ENCODE measurements at regions not wholly inside any gene's neighbourhood (a gene's known extent, or its start where the extent isn't known, plus 50 kb on each side); places are given as distances from the start of the nearest gene placed in this dataset.

DNA sequence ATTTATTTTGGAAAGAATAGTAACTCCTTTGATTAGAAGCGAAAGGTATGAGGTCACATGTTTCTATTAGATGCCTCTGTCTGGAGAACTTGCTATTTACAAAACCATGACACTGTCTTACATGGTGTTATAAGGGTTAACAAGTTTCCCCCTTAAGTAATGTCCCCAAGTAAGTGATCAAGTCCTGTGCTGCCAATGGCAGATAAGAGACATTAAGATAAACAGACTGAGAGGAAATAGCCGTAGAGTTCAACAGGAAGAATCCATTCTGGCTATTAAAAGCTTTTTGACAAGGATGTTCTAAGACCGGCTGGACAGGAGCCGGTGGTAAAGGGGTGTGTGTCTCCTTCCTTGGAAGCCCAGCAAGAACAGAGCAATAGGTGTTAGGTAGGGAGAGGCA is 257.5 kb downstream of the GADD45G start:
- DNase-seq (peak in 2 of 3 donors; percentile 28 to 35), ATAC-seq (ENCODE audit: insufficient read depth, low FRiP score) (no peak)
- peaks cover 0 to 6% (median 0%) of the 10 kb centered on the region in 4 donors for H3K9me3 ChIP-seq (ENCODE audit: control insufficient read depth in 4 of 4, insufficient read depth in 3 of 4, low read length in 3 of 4)
- TF ChIP-seq, protein P1, sequence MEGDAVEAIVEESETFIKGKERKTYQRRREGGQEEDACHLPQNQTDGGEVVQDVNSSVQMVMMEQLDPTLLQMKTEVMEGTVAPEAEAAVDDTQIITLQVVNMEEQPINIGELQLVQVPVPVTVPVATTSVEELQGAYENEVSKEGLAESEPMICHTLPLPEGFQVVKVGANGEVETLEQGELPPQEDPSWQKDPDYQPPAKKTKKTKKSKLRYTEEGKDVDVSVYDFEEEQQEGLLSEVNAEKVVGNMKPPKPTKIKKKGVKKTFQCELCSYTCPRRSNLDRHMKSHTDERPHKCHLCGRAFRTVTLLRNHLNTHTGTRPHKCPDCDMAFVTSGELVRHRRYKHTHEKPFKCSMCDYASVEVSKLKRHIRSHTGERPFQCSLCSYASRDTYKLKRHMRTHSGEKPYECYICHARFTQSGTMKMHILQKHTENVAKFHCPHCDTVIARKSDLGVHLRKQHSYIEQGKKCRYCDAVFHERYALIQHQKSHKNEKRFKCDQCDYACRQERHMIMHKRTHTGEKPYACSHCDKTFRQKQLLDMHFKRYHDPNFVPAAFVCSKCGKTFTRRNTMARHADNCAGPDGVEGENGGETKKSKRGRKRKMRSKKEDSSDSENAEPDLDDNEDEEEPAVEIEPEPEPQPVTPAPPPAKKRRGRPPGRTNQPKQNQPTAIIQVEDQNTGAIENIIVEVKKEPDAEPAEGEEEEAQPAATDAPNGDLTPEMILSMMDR (IDR thresholded peaks at IDR 0.05; ENCODE audit: control extremely low read depth, extremely low read depth) = no peak
- 27 to 30% methylated on average over 4 of the region's 4 CpGs for WGBS, 2 donors
- H3K4me3 ChIP-seq = no peak overlapping the region
- H3K27me3 ChIP-seq (ENCODE audit: control insufficient read depth in 3 of 3, insufficient read depth in 3 of 3, low read length in 2 of 3) = no peaks in the 10 kb centered on the region
- no peak overlapping the region for H3K27ac ChIP-seq (ENCODE audit: low read depth in 1 of 2, low read length in 1 of 2)
- no peaks in the 10 kb centered on the region for H3K36me3 ChIP-seq (ENCODE audit: control insufficient read depth in 4 of 4, insufficient read depth in 4 of 4, low read length in 4 of 4)
- H3K4me1 ChIP-seq (ENCODE audit: control insufficient read depth in 5 of 5, insufficient read depth in 5 of 5, low read length in 5 of 5) = peaks cover 0 to 33% (median 9%) of the 10 kb centered on the region in 5 donors
- no peak overlapping the region for H3K9ac ChIP-seq (ENCODE audit: insufficient read depth in 1 of 2, low read length in 2 of 2)

DNA sequence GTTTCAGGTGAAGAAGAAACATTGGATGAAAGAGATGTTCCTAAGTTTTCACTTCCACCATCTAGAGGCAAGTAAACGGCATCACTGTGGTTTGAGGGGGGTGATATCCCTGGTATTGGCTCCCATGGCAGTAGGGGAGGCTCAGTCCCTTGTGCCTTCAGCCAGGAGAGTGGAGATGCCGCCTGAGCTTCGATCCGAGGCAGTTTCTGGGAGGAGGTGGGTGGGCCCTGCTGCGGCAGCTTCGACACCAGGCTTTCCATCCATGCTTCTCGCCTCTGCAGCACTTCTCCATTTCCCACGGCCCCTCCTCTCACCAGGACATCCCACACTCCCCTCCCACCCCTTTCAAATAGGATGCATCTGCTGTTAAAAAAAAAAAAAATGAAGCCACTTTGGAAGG is 258.3 kb downstream of the GADD45G start:
- 69 to 76% methylated on average over 8 of the region's 8 CpGs for WGBS, 2 donors
- no peak for DNase-seq

DNA sequence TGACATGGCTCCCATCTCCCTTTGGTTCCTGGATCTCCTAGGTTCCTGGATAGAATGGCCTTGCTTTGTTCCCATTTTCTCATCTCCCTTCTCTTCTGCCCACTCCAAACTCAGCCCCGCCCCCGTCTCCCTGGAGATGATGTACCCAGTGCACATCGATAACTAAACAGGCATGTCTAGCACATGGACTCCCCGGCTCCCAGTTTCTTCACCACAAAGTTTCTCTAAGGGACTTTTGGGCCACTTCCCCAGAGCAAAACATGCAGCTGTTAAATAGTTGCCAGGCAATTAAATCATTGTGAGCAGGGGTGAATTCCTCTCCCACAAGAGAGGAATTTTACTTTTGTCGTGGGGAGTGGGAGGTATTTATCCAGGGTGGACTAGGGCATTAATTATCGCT is 259.0 kb downstream of the GADD45G start:
- Histone ChIP-seq H3K27ac (ENCODE audit: low read depth in 1 of 2, low read length in 1 of 2) (no peak overlapping the region), H3K9me3 (ENCODE audit: control insufficient read depth in 4 of 4, insufficient read depth in 3 of 4, low read length in 3 of 4) (no peaks in the 10 kb centered on the region), H3K4me3 (no peak overlapping the region), H3K9ac (ENCODE audit: insufficient read depth in 1 of 2, low read length in 2 of 2) (no peak overlapping the region), H3K4me1 (ENCODE audit: control insufficient read depth in 5 of 5, insufficient read depth in 5 of 5, low read length in 5 of 5) (peaks cover 0 to 33% (median 9%) of the 10 kb centered on the region in 5 donors), H3K27me3 (ENCODE audit: control insufficient read depth in 3 of 3, insufficient read depth in 3 of 3, low read length in 2 of 3) (no peaks in the 10 kb centered on the region), H3K36me3 (ENCODE audit: control insufficient read depth in 4 of 4, insufficient read depth in 4 of 4, low read length in 4 of 4) (no peaks in the 10 kb centered on the region)
- TF ChIP-seq, protein P1 (IDR thresholded peaks at IDR 0.05; ENCODE audit: control extremely low read depth, extremely low read depth) = no peak
- DNase-seq (peak in 2 of 3 donors; percentile 18 to 35), ATAC-seq (ENCODE audit: insufficient read depth, low FRiP score) (no peak)
- 84 to 91% methylated on average over 6 of the region's 6 CpGs for WGBS, 2 donors

More for the DNA sequence above, 258.3 kb downstream of the GADD45G start:
- Histone ChIP-seq H3K4me3 (no peak overlapping the region), H3K9ac (ENCODE audit: insufficient read depth in 1 of 2, low read length in 2 of 2) (no peak overlapping the region), H3K36me3 (ENCODE audit: control insufficient read depth in 4 of 4, insufficient read depth in 4 of 4, low read length in 4 of 4) (no peaks in the 10 kb centered on the region), H3K4me1 (ENCODE audit: control insufficient read depth in 5 of 5, insufficient read depth in 5 of 5, low read length in 5 of 5) (peaks cover 0 to 33% (median 9%) of the 10 kb centered on the region in 5 donors), H3K27me3 (ENCODE audit: control insufficient read depth in 3 of 3, insufficient read depth in 3 of 3, low read length in 2 of 3) (no peaks in the 10 kb centered on the region), H3K9me3 (ENCODE audit: control insufficient read depth in 4 of 4, insufficient read depth in 3 of 4, low read length in 3 of 4) (peaks cover 0 to 4% (median 0%) of the 10 kb centered on the region in 4 donors), H3K27ac (ENCODE audit: low read depth in 1 of 2, low read length in 1 of 2) (peak overlapping the region in 1 of 2 donors; percentile 47)
- ATAC-seq (ENCODE audit: insufficient read depth, low FRiP score) = no peak
- TF ChIP-seq, protein P1 (IDR thresholded peaks at IDR 0.05; ENCODE audit: control extremely low read depth, extremely low read depth) = no peak

DNA sequence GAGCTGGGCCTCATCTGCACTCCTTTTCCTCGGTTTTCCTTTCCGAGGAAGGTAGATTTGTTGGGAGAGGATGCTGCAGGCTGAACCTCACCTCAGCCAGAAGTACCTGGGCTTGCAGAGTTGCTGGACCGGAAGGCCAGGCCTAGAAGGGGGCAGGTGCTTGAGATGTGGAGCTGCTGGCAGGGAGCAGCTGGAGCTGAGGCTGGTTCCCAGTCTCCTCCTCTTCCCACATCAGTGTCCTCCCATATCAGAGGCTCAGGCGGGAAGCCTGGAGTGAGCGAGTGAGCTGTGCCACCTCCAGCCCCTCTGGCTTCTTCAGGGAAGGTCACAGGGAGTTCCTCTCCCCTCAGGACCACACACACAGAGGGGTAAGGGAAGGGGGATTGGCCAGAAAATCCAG is 259.4 kb downstream of the GADD45G start:
- ATAC-seq (ENCODE audit: insufficient read depth, low FRiP score) (no peak), DNase-seq (peak; percentile 40 to 55 (median 47))
- Histone ChIP-seq H3K4me1 (ENCODE audit: control insufficient read depth in 5 of 5, insufficient read depth in 5 of 5, low read length in 5 of 5) (peaks cover 0 to 33% (median 9%) of the 10 kb centered on the region in 5 donors), H3K27ac (ENCODE audit: low read depth in 1 of 2, low read length in 1 of 2) (no peak overlapping the region), H3K4me3 (no peak overlapping the region), H3K9me3 (ENCODE audit: control insufficient read depth in 4 of 4, insufficient read depth in 3 of 4, low read length in 3 of 4) (no peaks in the 10 kb centered on the region), H3K27me3 (ENCODE audit: control insufficient read depth in 3 of 3, insufficient read depth in 3 of 3, low read length in 2 of 3) (no peaks in the 10 kb centered on the region), H3K36me3 (ENCODE audit: control insufficient read depth in 4 of 4, insufficient read depth in 4 of 4, low read length in 4 of 4) (no peaks in the 10 kb centered on the region), H3K9ac (ENCODE audit: insufficient read depth in 1 of 2, low read length in 2 of 2) (no peak overlapping the region)
- WGBS, 2 donors = 86 to 91% methylated on average over 5 of the region's 5 CpGs
- TF ChIP-seq, protein P1 (IDR thresholded peaks at IDR 0.05; ENCODE audit: control extremely low read depth, extremely low read depth) = no peak
